GM19035 (cell line): ENCODE measurements at regions not wholly inside any gene's neighbourhood (a gene's known extent, or its start where the extent isn't known, plus 50 kb on each side); places are given as distances from the start of the nearest gene placed in this dataset.

Experiments
- ATAC-seq: cut with Tn5 transposase; IDR thresholded peaks from one replicate; pipeline ENCODE4 v1.9.1; 2021; ENCODE audit not compliant: unreplicated experiment

- no peak for ATAC-seq
Measured at GRCh38 chr4:138758876-138759553, 256.6 kb upstream of the NOCT start.

DNA sequence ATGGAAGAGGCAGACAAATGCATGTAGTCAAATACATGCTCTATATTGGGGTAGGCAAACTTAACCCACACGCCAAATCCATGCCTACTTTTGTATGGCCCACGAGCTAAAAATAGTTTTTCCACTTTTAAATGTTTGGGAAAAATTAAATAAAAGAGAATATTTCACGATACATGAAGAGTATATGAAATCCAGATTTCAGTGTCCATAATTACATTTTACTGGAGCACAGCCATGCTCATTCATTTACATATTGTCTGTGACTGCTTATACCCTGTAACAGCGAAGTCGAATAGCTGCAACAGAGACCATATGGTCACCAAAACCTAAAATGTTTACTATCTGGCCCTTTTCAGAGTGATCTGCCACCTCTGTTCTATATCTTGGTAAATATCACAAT, 257.4 kb upstream of the NOCT start:
- no peak for ATAC-seq

GRCh38 chr4:138757432-138757831, 258.1 kb upstream of the NOCT start:
- ATAC-seq: no peak

- no peak for ATAC-seq
Measured at GRCh38 chr4:138756519-138756918, 259.1 kb upstream of the NOCT start.

- ATAC-seq: no peak
Measured at GRCh38 chr4:138751309-138751708, 264.3 kb upstream of the NOCT start.

GRCh38 chr4:138749303-138749702, 266.3 kb upstream of the NOCT start:
- ATAC-seq: no peak

DNA sequence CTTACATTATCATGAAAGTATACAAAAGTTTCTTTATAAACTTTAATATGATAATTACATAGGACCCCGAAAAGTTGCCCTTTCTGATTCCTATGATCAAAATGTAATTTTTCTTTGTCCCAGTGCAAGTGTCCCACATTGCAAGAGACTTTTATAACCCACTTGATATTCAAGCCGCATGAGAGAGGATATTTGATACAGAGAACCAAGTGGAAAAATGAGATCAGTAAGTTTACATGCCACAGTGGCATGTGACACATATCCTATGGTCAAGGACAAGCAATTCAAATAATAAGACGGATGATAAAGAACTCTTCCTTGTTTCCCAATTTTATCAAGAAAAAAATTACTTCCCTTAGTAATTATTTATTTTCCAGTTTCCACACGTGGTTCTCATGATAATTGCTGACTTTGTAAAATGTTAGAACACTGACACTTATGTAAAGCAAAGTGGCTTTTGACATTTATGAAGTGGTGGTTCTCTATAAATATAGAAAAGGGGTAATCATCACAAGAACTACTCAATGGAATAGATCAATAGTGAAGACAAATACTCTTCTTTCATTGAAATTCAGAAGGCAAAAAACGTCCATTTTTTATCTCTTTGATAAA, 273.7 kb upstream of the NOCT start:
- ATAC-seq: no peak

GRCh38 chr4:138740816-138741745, 274.5 kb upstream of the NOCT start:
- no peak for ATAC-seq

DNA sequence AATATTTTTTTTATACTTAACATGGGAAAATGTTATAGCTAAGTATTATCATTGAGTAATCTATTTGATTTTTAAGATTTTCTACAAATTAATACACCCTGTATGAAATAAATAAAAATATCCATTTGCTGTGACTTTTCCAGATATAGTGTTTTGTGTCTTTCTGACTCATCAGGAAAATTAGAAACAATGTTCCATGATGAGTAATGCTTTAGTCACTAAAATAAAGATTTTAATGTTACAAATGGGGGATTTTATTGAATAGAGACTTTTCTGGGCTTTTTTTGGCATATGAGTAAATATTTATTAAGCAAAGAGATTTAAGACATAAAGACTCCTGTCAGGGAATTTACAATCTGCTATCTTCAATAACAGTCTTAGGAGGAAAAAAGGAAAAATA, 279.2 kb upstream of the NOCT start:
- ATAC-seq: no peak

- ATAC-seq: no peak
Measured at GRCh38 chr4:138734746-138735145, 280.8 kb upstream of the NOCT start.

DNA sequence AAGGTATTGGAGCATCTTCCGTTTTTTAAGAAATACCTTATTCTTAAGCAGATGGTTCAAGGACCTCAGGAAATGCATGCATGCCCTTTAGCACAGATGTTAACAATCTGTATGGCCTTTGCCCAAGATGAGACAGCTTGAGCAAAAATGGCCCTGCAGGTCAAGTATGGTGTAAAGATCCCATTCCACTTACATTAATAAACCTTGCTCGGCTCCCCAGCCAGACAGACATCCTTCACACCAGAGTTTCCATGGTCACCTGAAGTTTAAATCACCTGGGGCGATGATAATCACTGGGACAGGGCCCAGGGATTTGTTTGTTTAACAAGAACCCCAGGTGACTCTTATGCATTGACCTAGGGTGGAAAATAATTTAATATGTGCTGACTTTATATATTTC, 287.0 kb upstream of the NOCT start:
- no peak for ATAC-seq

GRCh38 chr4:138727731-138728130, 287.9 kb upstream of the NOCT start:
- ATAC-seq: no peak

GRCh38 chr4:138724530-138724929, 291.1 kb upstream of the NOCT start:
- no peak for ATAC-seq

DNA sequence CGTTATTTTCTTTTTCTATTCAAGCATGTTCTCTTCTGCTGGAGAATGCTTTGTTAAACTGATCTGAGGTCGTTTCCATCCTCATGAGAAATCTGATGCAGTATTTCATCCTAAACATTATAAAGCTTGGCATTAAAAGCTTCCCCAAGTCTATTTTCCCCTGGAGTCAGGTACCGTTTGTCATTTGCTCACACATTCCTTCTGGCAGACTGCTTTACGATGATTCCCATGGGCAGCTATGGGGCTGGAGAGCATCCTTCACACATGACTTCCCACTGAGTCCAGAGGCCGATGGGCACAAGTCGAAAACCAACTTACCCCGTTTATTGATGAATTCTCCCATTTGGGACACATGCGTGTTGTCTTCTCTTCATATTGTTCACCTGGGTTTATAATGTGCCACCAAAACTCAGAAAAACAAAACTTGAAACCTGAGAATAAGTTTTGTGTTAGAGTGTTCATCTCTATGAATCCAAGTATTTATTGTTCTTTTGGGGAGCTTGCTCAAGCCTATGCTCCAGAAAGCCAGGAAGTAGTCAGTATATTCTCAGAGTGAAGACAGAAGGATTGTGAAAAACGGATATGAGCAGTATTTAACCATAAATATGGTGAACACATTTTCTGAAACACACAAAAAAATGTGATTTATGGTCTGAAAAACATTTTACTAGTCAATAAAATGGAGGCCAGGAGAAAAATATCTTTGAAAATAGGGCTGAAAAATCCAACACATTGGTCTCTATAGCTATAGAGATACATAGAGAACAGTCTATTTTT, 298.8 kb upstream of the NOCT start:
- ATAC-seq: no peak

- ATAC-seq: no peak
Measured at GRCh38 chr4:138710297-138710696, 305.3 kb upstream of the NOCT start.

GRCh38 chr4:138709859-138710258, 305.7 kb upstream of the NOCT start:
- ATAC-seq: no peak

DNA sequence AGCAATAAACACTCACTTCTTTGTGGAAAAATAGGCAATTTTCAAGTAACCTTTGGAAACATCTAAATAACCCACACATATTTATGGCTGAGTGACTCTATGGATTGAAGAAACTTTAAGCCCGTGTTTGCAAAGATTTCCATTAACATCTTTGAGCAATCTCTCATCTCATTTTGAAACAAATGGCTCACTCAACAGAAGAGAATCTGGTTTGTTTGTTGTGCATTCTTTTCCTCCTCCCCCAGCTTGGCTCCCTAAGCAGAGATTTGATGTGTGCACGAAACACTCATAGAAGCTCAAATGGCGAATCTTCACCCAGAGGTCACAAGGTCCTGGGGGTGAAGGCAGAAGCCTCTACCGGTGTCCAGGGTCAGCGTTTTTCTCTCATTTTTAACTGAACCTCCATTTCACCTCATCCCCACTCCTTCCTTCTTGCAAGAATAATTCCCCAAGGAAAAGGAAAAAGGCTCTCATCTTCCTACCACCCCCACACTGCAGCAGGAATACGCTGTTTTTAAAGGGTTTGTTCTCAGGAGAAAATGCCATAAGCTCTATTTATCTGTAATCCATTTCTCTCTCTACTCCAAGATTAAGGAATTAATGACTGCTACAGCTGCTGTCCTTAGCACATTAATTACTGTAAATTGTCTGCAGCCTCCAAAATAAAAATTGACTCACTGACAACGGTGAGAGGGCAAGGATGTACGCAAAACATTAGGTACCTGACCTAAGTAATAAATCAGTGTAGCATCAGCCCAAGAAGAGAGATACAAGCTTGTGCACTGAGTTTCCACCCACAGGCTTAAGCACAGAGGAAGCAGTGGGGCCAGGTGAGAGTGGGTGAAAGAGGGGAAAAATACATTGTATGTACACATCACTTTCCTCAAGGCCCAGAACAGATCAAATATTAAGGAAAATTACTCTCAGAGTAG, 307.6 kb upstream of the NOCT start:
- no peak for ATAC-seq

DNA sequence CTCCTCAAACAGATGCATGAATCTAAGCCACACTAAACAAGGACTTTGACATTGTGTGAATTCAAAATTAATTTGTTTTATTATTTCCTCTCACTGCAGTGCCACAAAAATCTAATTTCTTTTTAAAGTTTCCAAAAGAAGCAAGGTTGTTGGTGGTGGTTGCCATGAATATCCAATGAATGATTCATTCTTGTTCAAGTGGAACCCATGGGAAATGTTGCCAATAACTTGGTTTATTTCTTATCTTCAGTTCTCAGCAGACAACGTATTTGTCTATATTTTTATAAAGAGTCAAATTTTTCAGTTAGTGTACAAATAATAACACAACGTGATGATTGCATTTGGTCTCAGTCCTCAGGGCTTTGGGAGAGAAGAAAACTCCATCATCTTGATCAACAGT, 309.4 kb upstream of the NOCT start:
- ATAC-seq: no peak

DNA sequence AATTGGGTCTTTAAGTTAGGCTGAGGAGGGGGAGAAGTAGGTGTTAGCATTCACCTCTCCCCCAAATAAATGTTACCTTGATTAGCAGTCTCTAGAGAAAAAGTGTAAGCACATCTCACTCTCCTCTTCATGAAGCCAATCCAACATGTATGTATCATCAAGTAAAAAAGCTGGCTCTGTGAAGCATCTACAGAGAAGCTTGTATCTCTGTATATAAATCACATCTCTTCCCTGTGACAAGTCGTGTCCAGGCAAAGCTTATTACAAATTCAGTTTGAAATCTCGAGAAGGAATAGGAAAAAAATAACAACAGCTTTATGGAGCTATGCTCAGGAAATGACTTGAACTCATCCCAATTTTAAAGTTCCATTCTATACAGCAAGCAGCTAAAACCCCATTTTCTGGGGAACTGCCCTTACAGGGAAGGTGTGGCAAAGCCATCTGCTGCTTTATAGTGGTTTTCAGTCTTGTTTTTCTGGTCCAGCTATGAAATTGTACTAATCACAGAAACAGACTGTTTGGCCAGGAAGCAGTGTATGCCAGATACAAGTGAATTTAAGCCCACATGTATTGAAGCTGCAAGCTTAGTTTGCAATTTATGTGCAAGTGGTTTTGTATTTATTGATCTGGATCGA, 313.3 kb upstream of the NOCT start:
- no peak for ATAC-seq

- ATAC-seq: no peak
Measured at GRCh38 chr4:138698641-138699040, 316.9 kb upstream of the NOCT start.
